Lung (tissue), 11 donors: ENCODE measurements at regions not wholly inside any gene's neighbourhood (a gene's known extent, or its start where the extent isn't known, plus 50 kb on each side); places are given as distances from the start of the nearest gene placed in this dataset.

Source experiments
- ATAC-seq: fragments of 200-7000 bp; cut with Tn5 transposase; one replicate; pipeline ENCODE4 v1.9.1; 2020; ENCODE audit warnings: moderate number of reproducible peaks; ENCODE audit not compliant: insufficient read depth, low FRiP score
- DNase-seq, 3 donors: peaks; one replicate each; pipeline ENCODE4 v3.0.0-alpha.2; 2013 to 2017
- H3K27ac ChIP-seq, 2 donors: one replicate each; pipeline ENCODE4 v1.5.1; 2013; ENCODE audit warnings: mild to moderate bottlenecking in 2 of 2, moderate library complexity in 2 of 2, control low read depth in 1 of 2, inconsistent platforms in 1 of 2, low read depth in 1 of 2, low read length in 1 of 2
- H3K27me3 ChIP-seq, 3 donors: one replicate each; pipeline ENCODE4 v1.5.1; 2013; ENCODE audit warnings: low read length in 2 of 3; ENCODE audit not compliant: control insufficient read depth in 3 of 3, insufficient read depth in 3 of 3
- H3K36me3 ChIP-seq, 4 donors: one replicate each; pipeline ENCODE4 v1.5.1; 2013; ENCODE audit warnings: low read length in 4 of 4, mild to moderate bottlenecking in 1 of 4, moderate library complexity in 1 of 4; ENCODE audit not compliant: control insufficient read depth in 4 of 4, insufficient read depth in 4 of 4
- H3K4me1 ChIP-seq, 5 donors: one replicate each; pipeline ENCODE4 v1.5.1; 2013; ENCODE audit warnings: low read length in 5 of 5, mild to moderate bottlenecking in 2 of 5, moderate library complexity in 1 of 5; ENCODE audit not compliant: control insufficient read depth in 5 of 5, insufficient read depth in 5 of 5
- H3K4me3 ChIP-seq: one replicate; pipeline ENCODE4 v1.5.1; 2013; ENCODE audit warnings: mild to moderate bottlenecking, control low read depth, moderate library complexity
- H3K9ac ChIP-seq, 2 donors: one replicate each; pipeline ENCODE4 v1.5.1; 2013; ENCODE audit warnings: low read length in 2 of 2, control low read depth in 1 of 2; ENCODE audit not compliant: insufficient read depth in 1 of 2
- H3K9me3 ChIP-seq, 4 donors: one replicate each; pipeline ENCODE4 v1.5.1; 2013; ENCODE audit warnings: low read length in 3 of 4, mild to moderate bottlenecking in 1 of 4, moderate library complexity in 1 of 4; ENCODE audit not compliant: control insufficient read depth in 4 of 4, insufficient read depth in 3 of 4
- CTCF ChIP-seq: IDR thresholded peaks from 2 replicates; pipeline ENCODE4 v1.5.1; 2012; ENCODE audit warnings: mild to moderate bottlenecking; ENCODE audit errors: control extremely low read depth, extremely low read depth
- WGBS, 2 donors: extraction: QIAGEN DNeasy Blood & Tissue Kit; methylation state at CpG; one replicate each; pipeline ENCODE4 v1.1.7; 2013; 5-methylcytosine and 5-hydroxymethylcytosine counted together
- donor health status: control.
- donor health status: control.
- donor health status: Bipolar disorder and iron deficiency.
- donor health status: healthy.
- donor health status: DM: yes; HTN: yes; CAD: no.

- H3K36me3 ChIP-seq, result no peaks in the 10 kb centered on the region
- 84 to 88% methylated on average over 4 of the region's 4 CpGs for WGBS, 2 donors
- DNase-seq (no peak), ATAC-seq (no peak)
- H3K9ac ChIP-seq, result no peak overlapping the region
- H3K27me3 ChIP-seq, result no peaks in the 10 kb centered on the region
- TF ChIP-seq CTCF, result no peak
- H3K4me3 ChIP-seq, result no peak overlapping the region
- H3K27ac ChIP-seq, result no peak overlapping the region
- no peaks in the 10 kb centered on the region for H3K9me3 ChIP-seq
- peaks cover 0 to 6% (median 2%) of the 10 kb centered on the region in 5 donors for H3K4me1 ChIP-seq
Measured at GRCh38 chr5:15010936-15011335, 139.4 kb upstream of the ANKH start.

GRCh38 chr5:15009420-15009819, 137.8 kb upstream of the ANKH start:
- Histone ChIP-seq H3K4me3 (no peak overlapping the region), H3K9me3 (no peaks in the 10 kb centered on the region), H3K4me1 (peaks cover 0 to 9% (median 0%) of the 10 kb centered on the region in 5 donors), H3K27ac (no peak overlapping the region), H3K36me3 (no peaks in the 10 kb centered on the region), H3K27me3 (no peaks in the 10 kb centered on the region), H3K9ac (no peak overlapping the region)
- ATAC-seq (peak; percentile 14), DNase-seq (no peak)
- TF ChIP-seq CTCF, result no peak
- WGBS, 2 donors, result 41 to 61% methylated on average over 3 of the region's 3 CpGs

GRCh38 chr5:15008921-15009320, 137.3 kb upstream of the ANKH start:
- H3K36me3 ChIP-seq, result no peaks in the 10 kb centered on the region
- WGBS, 2 donors, result 75 to 85% methylated on average over 5 of the region's 5 CpGs
- DNase-seq (no peak), ATAC-seq (no peak)
- no peak for TF ChIP-seq CTCF
- no peaks in the 10 kb centered on the region for H3K27me3 ChIP-seq
- no peak overlapping the region for H3K4me3 ChIP-seq
- no peaks in the 10 kb centered on the region for H3K9me3 ChIP-seq
- H3K27ac ChIP-seq, result peak overlapping the region; percentile 22 to 56
- no peak overlapping the region for H3K9ac ChIP-seq
- H3K4me1 ChIP-seq, result peaks cover 0 to 9% (median 0%) of the 10 kb centered on the region in 5 donors

- Histone ChIP-seq H3K4me3 (no peak overlapping the region), H3K27me3 (no peaks in the 10 kb centered on the region), H3K9me3 (no peaks in the 10 kb centered on the region), H3K9ac (no peak overlapping the region), H3K4me1 (peaks cover 0 to 9% (median 0%) of the 10 kb centered on the region in 5 donors), H3K27ac (peak overlapping the region in 1 of 2 donors; percentile 27), H3K36me3 (no peaks in the 10 kb centered on the region)
- WGBS, 2 donors, result 48 to 70% methylated on average over 8 of the region's 8 CpGs
- peak; percentile 45 to 53 (median 47) for DNase-seq
- no peak for TF ChIP-seq CTCF
- peak; percentile 93 for ATAC-seq
Measured at GRCh38 chr5:15008476-15008875, 136.9 kb upstream of the ANKH start.
